ENCODE measurements at regions not wholly inside any gene's neighbourhood (a gene's known extent, or its start where the extent isn't known, plus 50 kb on each side); places are given as distances from the start of the nearest gene placed in this dataset.
A peak's percentile ranks its signal among the peaks of the same experiment; 100 is the strongest.

DNA sequence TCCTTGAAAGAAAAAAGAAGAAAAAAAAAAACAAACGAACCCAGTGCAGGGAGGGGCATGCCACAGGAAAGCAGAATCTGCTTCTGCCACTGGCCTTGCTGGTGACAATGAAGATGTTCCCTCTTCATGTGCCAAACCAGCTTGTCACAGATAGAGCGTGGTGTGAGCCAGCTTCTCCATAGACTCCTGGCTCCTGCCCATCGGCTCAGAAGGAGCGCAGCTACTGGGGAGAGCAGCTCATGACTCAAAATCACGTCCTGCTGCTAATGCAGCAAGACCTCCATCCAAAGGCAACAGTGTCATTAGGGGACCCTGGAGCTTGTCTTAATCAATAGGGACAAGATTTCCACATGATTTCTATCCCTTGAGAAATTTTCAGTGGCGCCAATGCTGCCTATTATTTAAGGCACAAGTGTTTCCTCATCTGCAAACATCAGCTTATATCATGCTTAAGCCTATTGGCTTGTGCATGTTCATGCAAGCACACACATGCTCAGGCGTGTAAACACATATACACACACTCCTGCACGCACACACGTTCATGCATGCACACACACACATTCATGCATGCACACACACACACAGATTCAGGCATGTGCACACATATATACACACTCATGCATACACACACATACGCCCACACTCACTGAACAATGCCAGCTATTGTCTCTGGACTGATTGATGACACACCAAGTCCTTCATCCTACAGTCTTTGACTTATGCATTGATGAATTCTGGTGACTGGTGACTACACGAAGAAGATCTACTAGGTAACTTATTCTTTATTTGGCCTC is 682.0 kb upstream of the ID2 start:
- H3K4me1 ChIP-seq (ENCODE audit: control insufficient read depth in 1 of 2, low read depth in 2 of 2), result peaks cover 3 to 21% of the 10 kb centered on the region in 2 donors
- DNase-seq (ENCODE audit: low spot score) (no peak), ATAC-seq (ENCODE audit: insufficient number of reproducible peaks, low FRiP score, low read depth) (no peak)
- H3K36me3 ChIP-seq, result no peaks in the 10 kb centered on the region
- no peaks in the 10 kb centered on the region for H3K27me3 ChIP-seq (replicated peaks; ENCODE audit: insufficient read depth)
- no peak overlapping the region for H3K27ac ChIP-seq
- no peak overlapping the region for H3K4me3 ChIP-seq
- TF ChIP-seq, protein P1, sequence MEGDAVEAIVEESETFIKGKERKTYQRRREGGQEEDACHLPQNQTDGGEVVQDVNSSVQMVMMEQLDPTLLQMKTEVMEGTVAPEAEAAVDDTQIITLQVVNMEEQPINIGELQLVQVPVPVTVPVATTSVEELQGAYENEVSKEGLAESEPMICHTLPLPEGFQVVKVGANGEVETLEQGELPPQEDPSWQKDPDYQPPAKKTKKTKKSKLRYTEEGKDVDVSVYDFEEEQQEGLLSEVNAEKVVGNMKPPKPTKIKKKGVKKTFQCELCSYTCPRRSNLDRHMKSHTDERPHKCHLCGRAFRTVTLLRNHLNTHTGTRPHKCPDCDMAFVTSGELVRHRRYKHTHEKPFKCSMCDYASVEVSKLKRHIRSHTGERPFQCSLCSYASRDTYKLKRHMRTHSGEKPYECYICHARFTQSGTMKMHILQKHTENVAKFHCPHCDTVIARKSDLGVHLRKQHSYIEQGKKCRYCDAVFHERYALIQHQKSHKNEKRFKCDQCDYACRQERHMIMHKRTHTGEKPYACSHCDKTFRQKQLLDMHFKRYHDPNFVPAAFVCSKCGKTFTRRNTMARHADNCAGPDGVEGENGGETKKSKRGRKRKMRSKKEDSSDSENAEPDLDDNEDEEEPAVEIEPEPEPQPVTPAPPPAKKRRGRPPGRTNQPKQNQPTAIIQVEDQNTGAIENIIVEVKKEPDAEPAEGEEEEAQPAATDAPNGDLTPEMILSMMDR (IDR thresholded peaks at IDR 0.05), result no peak
- H3K9me3 ChIP-seq, result no peaks in the 10 kb centered on the region

DNA sequence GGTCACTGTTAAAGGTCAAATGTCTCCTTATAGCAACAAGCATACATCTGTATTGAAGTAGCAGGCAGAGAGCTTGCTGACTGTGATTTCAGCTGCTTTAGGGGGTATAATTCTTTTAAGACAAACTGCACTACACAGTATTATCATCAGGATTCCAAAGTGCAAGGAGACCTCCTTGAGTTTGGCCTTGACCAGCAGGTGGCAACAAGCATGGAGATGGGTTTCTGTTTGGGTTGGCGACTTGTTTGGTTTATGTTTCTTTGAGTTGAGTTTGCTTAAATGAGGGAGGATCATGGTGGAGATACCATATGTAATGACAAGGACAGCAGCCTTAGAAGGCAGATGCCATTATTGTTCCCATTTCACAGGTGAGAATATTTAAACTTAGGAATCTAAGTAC is 681.0 kb upstream of the ID2 start:
- Histone ChIP-seq H3K4me3 (no peak overlapping the region), H3K36me3 (no peaks in the 10 kb centered on the region), H3K9me3 (no peaks in the 10 kb centered on the region), H3K4me1 (ENCODE audit: control insufficient read depth in 1 of 2, low read depth in 2 of 2) (peaks cover 3 to 22% of the 10 kb centered on the region in 2 donors), H3K27ac (no peak overlapping the region), H3K27me3 (replicated peaks; ENCODE audit: insufficient read depth) (no peaks in the 10 kb centered on the region)
- DNase-seq (ENCODE audit: low spot score) (no peak), ATAC-seq (ENCODE audit: insufficient number of reproducible peaks, low FRiP score, low read depth) (no peak)
- TF ChIP-seq, protein P1 (IDR thresholded peaks at IDR 0.05), result no peak

DNA sequence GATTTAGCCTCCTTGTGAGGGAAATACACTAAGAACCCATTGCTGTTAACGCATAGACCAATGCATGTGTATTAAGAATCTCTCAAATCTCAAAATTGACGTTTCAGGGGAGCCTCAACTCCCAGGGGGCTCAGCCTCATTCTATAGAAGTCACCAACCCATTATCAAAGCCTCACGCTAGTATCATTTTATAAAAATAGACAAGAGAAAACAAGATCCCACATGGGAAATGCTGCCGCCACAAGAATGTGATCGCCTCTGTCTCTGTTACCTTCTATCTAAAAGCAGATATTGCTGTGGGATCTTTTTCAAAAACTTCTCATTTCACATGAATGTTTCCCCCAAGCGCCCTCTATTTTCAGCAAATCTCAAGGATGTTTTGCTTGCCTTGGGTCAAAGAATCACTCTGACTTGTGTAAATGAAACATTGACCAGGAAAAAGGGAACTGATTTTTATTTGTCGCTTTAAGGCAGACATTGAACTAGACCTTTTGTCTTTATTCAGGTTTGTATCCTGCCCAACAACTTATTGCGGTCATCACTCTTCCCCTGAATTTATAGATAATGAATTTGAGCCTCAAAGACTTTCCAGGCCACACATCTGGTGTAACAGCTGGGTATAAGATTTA is 679.0 kb upstream of the ID2 start:
- DNase-seq (ENCODE audit: low spot score), result no peak
- Histone ChIP-seq H3K4me1 (ENCODE audit: control insufficient read depth in 1 of 2, low read depth in 2 of 2) (peaks cover 3 to 25% of the 10 kb centered on the region in 2 donors), H3K27me3 (replicated peaks; ENCODE audit: insufficient read depth) (no peaks in the 10 kb centered on the region), H3K4me3 (no peak overlapping the region), H3K9me3 (no peaks in the 10 kb centered on the region), H3K27ac (peak overlapping the region in 1 of 2 donors; percentile 66), H3K36me3 (no peaks in the 10 kb centered on the region)
- no peak for ATAC-seq (ENCODE audit: insufficient number of reproducible peaks, low FRiP score, low read depth)
- TF ChIP-seq, protein P1 (IDR thresholded peaks at IDR 0.05), result no peak

DNA sequence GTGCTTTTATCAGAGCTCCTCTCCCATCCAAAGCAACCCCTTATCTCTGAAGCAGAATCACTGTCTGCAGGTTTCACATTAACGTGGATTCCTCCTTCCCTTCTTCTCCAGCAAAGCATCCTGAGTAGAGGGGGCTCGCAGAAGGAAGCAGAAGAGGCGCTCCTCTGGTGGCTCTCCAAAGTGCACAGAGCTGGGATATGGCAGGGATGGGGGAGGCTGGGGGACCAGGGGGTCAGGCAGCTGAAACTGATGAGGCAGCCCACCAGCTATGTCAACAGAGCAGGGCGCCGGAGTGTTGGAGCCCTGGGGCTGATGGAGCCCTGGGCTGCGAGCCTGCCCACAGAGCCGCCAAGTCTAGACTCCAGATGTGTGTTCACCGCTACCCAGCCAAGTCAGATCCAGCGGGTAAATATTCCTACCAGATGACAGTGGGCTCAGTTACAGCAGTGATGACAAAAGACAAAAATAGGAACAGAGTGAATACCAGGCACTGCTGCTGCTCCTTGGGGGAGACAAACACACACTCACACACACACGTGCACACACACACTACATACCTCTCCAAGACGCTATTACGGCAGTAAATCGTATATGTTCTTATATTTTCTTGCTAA is 678.3 kb upstream of the ID2 start:
- TF ChIP-seq, protein P1 (IDR thresholded peaks at IDR 0.05), result no peak
- DNase-seq (ENCODE audit: low spot score) (peak; percentile 28), ATAC-seq (ENCODE audit: insufficient number of reproducible peaks, low FRiP score, low read depth) (peak; percentile 87)
- Histone ChIP-seq H3K27me3 (replicated peaks; ENCODE audit: insufficient read depth) (no peaks in the 10 kb centered on the region), H3K27ac (peak overlapping the region; percentile 64 to 66), H3K9me3 (no peaks in the 10 kb centered on the region), H3K4me1 (ENCODE audit: control insufficient read depth in 1 of 2, low read depth in 2 of 2) (peaks cover 3 to 25% of the 10 kb centered on the region in 2 donors), H3K4me3 (peak overlapping the region; percentile 55), H3K36me3 (no peaks in the 10 kb centered on the region)

DNA sequence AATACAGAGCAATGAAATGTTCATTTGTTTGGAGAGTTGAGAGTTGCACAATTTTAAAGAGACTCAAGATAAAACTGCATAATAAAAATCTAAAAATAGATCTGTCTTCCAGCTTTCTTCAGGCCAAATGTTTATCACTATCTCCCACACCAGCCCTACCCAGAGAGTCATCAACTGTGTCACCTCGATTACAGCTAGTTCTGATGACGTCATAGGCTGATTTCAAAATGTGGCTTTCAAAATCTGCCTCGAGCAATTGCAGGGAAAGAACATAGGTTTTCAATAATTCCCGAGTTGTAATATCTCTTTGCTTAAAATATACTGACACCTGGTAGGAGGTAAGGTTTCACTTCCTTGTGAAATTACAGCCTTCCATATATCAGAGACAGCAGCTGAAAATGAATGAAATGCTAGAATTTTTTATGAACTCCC is 677.6 kb upstream of the ID2 start:
- H3K9me3 ChIP-seq, result no peaks in the 10 kb centered on the region
- no peaks in the 10 kb centered on the region for H3K36me3 ChIP-seq
- H3K27ac ChIP-seq, result peak overlapping the region; percentile 64 to 66
- H3K4me3 ChIP-seq, result peak overlapping the region; percentile 55
- TF ChIP-seq, protein P1 (IDR thresholded peaks at IDR 0.05), result no peak
- H3K4me1 ChIP-seq (ENCODE audit: control insufficient read depth in 1 of 2, low read depth in 2 of 2), result peaks cover 3 to 25% of the 10 kb centered on the region in 2 donors
- ATAC-seq (ENCODE audit: insufficient number of reproducible peaks, low FRiP score, low read depth) (peak; percentile 68), DNase-seq (ENCODE audit: low spot score) (peak; percentile 38)
- H3K27me3 ChIP-seq (replicated peaks; ENCODE audit: insufficient read depth), result no peaks in the 10 kb centered on the region

Measured in thoracic aorta (tissue), 2 donors.